Inferior parietal cortex (tissue), 1 donor: ENCODE measurements at regions not wholly inside any gene's neighbourhood (a gene's known extent, or its start where the extent isn't known, plus 50 kb on each side); places are given as distances from the start of the nearest gene placed in this dataset.
"Not testable (repeated sequence)": the region's sequence is repeated elsewhere in the genome, so short reads cannot be mapped to it uniquely, and the experiment has no call there.

Experiments used
- DNase-seq: peaks from one replicate; pipeline ENCODE4 v3.0.0-alpha.2; 2016; ENCODE audit errors: extremely low spot score

DNA sequence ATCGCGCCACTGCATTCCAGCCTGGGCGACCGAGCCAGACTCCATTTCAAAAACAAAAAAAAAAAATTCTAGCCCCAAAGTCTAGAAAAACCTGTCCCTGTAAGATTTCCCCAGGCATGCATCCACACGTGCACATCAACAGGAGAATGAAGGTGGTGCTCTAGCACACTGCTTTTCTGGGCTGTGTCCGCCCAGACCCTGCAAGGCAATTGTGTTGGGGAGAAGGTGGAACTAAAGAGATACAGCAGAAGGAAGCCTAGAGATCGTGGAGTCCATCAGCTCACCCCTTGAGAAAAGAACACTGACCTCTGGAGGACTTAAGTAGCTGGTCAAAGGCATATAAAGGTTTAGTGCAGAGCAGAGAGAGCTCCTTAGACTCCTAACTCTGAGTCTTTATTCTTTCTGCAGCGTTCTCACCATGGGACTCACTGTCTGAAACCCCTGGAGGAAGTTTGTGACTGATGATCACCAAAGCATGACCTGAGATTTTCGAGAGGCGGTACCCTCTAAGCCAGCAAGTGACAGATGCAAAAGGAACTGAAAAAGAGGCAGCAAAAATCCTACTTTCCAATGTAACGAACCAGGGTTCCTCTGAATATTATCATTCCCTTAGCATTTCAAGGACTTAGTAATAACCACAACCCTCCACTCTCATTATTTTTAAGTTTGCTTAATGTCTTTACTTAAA lies 179.8 kb downstream of the MEX3B start:
- no peak for DNase-seq

DNA sequence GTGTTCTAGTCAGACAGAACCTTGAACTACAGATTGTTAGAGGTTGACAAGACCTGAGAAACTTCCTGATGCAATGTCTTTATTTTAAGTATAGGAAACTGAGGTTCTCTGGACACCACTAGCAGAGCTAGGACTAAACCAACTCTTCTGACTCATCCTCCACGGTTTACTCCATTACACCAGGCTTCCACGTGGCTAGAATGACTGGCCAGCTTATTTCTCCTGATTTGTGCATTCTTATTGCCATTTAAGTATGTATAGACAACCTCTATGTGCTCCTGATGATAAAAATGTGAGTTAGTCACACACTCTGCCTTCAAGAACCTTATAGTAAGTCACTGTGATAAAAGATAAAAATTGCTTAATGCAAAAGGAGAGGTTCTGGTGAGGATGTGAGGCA lies 182.7 kb downstream of the MEX3B start:
- DNase-seq, result no peak

DNA sequence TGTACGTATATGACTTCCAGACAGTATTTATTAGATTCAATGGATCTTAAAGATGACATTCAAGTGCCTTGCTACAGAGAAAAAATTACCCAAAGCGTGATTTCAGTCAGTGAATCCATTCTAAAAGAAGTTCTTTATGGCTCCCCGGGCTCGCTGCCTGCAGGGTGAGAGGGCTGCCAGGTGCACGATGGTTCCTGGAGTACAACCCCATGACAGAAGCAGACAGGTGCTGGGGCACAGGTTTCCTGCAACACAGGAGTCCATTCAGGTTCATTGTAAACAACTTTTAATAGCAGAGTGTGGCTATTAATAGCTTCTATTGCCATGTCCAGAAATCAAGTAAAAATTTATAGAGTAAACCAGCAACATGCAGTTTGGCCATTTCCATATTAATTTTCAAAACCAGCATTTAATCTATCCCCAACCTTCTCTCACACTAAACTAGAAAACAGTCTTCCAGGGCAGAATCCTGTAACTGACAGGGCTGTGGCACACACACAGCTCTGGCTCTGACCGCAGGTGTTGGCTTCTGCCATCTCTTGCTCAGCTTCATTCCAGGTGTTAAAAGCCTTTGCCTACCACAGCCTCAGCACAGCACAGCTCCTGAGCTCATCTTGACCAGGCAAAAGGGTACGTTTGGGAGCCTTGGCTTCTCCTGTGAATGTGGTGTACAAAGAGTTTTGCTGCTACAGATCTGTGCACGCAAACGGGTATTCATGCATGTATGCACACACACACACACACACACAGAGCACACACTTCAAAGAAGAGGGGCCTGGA lies 185.9 kb downstream of the MEX3B start:
- DNase-seq, result no peak

DNA sequence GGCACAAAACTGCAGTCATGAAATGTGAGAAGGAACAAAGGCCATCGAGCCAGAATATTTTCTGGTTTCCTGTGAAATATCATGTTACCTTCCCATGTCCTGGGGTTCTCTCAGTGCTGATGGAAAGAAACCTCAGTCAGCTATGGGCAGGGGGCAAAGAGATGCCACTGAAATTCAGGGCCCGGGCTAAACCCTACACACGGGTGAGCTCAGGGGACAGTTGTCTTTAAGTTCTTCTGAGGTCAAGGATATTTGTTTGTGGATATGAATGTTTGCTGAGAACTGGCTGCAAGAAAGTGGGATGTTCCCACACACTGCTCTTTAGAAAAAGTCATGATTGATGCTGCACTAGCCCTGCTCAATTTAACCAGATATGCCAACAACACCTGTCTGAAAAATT lies 187.2 kb downstream of the MEX3B start:
- DNase-seq, result no peak

DNA sequence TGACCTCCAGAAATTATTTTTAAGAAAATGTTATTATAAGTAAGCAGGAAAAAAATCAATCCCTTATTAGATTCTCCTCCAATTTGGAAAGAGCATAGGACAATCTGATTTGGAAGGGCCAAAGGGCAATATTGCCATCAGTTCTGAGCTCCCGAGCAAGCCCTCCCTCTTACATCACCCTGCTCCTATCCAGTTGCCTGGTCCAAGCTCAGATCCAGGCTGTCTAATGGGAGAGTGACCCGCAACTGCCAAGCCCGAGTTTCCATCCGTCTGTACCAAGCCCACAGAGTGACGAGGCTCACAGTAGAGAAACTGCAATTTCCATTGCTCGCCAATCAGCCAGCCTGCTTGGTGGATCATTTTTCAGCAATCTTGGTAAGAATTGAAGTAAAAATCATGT lies 187.7 kb downstream of the MEX3B start:
- DNase-seq, result no peak

DNA sequence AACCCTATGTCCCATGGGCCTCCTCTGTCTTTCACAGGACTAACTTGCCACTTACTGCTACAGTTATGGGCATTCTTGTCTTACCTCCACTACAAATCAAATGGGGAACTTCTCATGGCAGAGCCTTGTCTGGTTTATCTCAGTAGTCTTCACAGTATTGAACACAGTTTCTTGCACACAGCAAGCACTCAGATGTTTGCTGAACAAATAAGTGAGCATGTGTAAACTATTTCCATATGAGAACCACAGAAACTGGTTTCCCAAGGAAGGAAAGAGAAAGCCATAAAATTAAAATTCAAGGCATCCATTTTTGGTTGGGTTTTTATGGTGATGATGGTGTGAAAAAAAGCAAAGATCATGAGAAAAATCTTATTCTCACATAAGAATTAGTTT lies 189.2 kb downstream of the MEX3B start:
- no peak for DNase-seq

DNA sequence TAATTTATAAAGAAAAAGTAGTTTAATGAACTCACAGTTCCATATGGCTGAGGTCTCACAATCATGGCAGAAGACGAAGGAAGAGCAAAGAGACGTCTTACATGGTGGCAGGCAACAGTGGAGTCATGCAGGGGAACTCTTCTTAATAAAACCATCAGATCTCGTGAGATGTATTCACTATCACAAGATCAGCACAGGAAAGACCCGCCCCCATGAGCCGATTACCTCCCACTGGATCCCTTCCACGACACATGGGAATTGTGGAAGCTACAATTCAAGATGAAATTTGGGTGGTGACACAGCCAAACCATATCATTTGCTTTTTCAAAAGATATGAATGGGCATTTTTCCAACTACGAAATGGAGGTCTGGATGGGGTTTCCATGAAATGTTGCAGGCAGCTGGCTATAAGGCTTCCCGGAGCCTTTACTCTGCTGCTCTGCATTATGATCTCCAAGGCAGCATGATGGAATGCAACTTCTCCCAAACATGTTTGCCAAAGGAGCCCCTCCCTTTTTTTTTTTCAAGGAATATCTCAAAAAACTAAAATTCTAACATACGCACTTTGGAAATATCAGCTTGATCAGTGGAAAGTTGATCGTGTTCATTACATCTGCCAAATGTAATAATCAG lies 189.7 kb downstream of the MEX3B start:
- no peak for DNase-seq

DNA sequence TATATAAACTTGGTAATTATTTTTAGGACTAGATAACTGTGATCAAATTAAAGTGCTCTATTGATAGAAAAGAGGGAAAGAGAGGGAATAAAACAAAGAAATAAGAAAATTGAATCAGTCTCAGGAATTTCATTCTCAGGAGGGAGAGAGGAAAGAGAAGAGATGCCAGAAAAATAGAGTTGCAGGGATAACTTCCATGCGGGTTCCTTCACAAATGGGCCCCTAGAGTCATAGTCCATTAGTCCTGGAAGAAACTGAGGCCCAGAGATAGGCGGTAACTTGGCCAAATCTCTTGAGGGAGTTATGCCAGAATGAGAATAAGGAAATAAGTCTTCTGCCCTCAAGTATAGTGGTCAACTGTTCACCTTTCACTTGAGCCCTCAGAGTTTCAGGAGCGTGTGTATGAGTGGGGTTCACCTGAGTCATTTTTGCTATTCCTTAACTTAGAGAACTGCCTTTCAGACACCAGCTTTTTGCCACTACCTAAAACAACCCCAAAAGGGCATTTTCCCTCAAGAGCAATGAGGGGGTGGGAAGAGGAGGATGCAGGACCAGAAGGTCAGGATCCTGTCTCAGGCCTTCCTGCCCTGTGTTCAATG lies 192.6 kb downstream of the MEX3B start:
- DNase-seq, result no peak

DNA sequence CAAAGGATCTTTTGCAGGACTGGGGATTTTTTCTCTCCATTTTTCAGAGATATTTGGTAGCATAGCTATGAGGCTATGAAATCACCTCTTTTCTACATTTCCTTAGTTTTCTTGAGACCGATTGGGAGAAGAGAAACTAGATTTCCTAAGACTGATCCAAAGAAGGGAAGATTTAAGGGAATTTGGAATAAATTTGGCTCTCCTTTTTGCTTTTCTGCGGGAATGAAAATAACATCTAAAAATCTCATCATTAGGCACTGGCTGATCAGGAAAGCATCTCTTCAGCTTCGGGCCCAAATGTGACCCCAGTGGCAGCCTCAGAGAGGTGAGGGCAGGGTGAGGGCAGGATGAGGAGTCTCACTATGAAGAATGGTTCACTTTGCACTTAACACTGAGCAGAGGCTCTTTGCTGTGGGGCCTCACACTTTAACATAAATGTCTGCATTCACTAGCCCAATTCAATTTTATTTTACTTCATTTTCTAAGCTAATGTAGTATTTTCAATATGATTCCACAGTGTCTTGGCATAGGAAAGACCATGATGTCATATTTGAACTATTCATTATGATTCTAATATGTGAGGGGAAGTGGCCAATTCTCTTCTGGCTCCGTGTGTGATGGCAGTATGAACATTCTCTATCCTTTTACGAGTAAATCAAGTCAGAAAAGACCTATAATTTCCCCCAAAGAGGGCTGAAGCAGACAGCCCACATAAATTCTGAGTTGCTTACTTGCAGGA lies 193.2 kb downstream of the MEX3B start:
- no peak for DNase-seq

DNA sequence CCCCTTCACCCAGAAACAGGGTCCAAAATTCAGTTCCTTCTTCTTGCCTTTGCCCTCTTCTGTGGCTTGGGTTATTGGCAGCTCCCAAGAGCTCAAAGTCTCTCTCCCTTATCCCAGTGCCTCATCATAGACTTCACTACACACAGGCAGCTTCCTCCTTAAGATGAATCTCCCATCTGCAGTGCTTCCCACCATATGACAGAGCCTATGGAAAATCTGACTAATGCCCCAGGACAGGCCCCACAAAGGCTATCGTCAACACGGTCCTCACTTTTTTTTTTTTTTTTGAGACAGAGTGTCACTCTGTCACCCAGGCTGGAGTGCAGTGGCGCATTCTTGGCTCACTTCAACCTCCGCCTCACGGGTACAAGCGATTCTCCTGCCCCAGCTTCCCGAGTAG lies 194.1 kb downstream of the MEX3B start:
- DNase-seq, result no peak

DNA sequence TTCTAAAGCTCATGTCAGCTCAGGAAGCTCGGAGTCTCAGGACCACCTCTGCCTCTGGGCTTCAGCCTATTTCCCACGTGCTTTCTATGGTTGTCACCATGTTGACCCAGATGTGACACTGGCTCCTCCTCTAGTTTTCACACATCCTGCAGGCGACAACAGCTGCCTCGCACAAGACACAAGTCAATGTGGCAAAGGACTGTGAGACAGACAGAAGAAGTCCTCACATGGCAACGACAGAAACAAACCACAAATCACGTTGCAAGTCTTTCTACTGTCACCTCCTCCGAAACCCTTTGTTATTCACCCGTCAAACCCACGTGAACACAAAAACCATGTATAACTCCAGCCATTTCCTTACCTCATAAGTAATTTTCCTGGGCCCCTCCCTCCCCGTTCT lies 194.5 kb downstream of the MEX3B start:
- no peak for DNase-seq

DNA sequence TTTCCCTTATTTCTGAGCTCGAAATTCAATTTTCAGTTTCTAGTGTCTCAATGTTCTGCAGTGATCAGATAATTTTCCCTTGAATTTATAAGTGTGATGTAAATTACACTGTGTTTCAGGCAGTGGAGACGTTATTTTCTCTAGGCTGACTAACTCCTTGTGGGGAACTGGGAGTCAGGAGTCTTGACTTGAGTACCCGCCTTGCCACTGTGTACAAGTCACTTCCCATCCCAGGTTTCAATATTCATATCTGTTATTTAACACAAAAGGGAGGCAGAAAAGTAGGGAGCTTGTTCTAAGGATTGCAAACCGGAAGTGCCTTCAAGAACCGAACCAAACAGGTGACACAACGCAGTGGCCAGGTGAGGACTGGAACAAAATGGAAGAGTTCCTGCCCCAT lies 196.5 kb downstream of the MEX3B start:
- DNase-seq, result no peak

DNA sequence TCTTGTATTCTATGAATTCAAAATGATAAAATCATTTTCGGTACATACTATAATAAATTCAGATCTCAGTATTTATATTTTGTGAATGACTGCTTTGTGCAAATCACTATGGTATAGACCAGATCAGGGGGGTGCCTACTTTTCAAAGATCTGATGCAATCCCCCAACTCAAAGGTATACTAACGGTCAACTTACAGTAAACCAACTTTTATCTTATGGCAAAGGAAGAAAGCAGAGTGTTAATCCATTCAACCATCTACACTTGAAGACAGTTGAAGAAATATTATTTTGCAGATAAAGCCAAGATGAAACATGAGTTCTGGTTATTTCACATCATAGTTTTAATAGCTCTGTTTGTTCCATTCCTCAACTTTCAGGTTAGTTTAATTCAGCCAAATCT lies 197.1 kb downstream of the MEX3B start:
- no peak for DNase-seq

DNA sequence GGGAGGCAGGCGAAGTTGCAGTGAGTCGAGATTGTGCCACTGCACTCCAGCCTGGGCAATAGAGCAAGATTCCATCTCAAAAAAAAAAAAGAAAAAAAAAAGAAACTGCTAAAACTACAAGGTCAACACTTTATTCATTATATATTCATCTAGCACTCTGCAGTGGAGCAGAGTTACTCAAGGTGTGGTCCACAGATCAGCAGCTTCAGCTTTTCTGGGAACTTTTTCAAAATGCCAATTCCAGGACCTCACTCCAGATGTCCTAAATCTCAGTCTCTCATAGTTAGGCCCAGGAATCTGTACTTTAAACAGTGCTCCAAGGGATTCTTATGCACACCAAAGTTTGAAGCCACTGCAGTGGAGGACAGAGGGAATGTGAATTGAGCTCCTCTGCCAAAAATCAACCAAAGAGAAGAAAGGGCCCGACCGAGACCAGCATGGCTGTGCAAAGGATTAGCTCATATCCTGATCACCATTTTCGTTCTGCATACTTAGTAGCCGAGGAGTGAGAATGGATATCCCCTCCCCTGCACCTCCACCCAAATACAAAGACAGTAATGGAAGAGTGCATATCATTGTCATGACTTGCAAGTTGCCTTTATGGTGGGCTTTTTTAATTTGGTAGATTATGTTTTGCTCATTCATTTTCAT lies 201.9 kb downstream of the MEX3B start:
- no peak for DNase-seq

DNA sequence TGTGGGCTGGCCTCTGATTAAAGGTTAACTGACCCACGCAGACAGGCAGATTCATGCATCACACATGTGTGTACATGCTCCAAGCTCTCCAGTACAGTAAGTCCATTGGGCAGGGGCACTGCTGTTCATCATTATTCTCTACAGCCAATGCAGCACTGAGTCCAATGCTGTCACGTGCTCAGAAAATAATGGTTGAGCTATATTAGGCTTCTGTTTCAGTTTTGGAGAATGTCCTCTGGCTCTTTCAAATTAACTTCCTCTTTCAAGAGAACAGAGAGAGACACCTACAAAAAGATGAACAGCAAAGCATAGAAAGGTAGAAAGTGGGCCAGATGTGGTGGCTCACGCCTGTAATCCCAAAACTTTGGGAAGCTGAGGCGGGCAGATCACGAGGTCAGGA lies 202.6 kb downstream of the MEX3B start:
- no peak for DNase-seq

DNA sequence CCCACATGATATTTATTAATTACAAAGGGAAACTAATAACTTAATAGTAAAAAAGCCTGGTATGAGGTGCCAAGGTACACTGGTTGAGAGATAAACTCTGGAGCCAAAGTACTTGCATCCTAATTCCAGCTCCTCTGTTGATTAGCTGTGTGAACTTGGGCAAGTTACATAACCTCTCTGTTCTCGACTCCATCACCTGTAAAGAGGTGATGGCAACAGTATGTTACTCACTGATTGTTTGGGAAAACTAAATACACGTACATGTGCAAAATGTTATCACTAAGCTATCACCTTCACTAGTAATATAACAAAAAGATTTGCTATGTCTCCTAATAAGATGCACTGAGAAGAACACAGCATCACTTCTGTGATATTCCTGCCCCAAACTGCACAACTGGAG lies 206.4 kb downstream of the MEX3B start:
- DNase-seq, result no peak

DNA sequence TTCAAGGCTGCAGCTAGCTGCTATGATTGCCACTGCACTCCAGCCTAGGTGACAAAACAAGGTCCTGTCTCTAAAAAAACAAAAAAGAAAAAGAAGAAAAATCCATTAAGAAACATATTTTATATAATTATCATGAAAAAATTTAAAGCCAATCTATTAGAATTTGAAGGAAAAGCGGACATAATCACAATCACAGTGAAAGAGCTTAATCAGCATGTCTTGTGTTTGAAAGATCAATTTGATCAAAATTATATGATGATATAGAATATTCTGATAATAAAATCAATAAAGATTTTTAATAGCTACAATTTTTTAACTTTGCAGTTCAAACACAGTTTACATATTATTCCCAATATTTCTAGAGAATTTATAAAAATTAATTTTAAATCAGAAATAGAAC lies 210.1 kb downstream of the MEX3B start:
- DNase-seq, result no peak

DNA sequence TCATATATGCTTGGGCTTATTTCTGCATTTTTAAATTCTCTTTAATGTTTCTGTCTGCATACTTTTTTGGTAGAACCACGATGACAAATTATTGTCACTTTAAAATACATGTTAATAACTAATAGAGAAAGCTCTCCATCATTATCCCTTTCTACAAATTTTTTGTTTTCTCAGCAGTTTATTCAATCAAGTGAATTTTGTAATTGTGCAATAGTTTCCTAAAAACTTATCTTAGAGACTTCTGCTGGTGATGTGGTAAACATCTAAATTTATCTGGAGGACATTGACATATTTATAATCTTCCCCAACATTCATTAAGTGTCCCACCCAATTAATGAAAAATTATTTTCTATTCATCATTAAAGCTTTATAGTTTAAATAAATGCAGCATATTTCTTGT lies 215.3 kb downstream of the MEX3B start:
- no peak for DNase-seq

DNA sequence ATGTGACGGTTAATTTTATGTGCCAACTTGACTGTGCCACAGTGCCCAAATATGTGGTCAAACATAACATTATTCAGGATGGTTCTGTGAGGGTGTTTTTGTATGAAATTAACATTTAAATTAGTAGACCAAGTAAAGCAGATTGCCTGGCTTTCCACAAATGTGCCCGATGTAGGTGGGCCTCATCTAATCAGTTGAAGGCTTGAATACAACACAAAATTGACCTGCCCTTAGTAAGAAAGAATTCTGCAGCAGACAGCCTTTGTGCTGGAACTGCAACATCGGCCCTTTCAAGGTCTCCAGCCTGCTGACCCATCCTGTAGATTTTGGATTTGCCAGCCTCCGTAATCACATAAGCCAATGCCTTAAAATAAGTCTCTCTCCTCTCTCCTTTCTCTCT lies 215.9 kb downstream of the MEX3B start:
- DNase-seq, result no peak

DNA sequence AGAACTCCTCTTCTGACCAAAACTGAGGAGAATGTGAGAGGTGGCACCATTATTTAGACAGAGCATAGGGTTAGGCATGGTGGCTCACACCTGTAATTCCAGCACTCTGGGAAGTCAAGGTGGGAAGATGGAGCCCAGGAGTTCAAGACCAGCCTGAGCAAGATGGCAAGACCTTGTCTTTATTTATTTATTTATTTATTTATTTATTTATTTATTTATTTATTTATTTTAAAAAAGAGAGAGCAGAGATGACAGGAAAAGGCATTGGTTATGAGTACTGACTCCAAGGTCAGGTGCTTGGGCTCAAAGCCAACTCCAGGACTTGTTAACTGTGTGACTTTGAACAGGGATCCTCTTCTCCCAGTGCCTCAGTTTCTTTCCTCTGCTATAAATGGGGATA lies 217.7 kb downstream of the MEX3B start:
- no peak for DNase-seq

DNA sequence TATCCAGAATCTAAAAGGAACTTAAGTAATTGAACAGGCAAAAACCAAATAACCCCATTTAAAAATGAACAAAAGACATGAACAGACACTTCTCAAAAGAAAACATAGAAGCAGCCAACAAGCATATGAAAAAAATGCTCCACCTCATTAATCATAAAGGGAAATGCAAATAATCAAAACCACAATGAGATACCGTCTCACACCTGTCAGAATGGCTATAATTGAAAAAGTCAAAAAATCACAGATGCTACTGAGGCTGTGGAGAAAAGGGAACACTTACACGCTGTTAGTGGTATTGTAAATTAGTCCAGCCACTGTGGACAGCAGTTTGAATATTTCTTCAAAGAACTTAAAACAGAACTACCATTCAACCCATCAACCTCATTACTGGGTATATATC lies 220.7 kb downstream of the MEX3B start:
- no peak for DNase-seq

DNA sequence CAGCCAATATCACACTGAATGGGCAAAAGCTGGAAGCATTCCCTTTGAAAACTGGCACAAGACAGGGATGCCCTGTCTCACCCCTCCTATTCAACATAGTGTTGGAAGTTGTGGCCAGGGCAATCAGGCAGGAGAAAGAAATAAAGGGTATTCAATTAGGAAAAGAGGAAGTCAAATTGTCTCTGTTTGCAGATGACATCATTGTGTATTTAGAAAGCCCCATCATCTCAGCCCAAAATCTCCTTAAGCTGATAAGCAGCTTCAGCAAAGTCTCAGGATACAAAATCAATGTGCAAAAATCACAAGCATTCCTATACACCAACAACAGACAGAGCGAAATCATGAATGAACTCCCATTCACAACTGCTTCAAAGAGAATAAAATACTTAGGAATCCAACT lies 223.2 kb downstream of the MEX3B start:
- DNase-seq, result not testable (repeated sequence)
